NT2/D1 (cell line): ENCODE measurements at regions not wholly inside any gene's neighbourhood (a gene's known extent, or its start where the extent isn't known, plus 50 kb on each side); places are given as distances from the start of the nearest gene placed in this dataset.

ENCODE experiments used
- SUZ12 ChIP-seq: IDR thresholded peaks from 2 replicates; pipeline ENCODE4 v1.6.1; 2011; ENCODE audit not compliant: insufficient read length, insufficient read depth; ENCODE audit errors: extremely low read depth
- YY1 ChIP-seq: IDR thresholded peaks from 2 replicates; pipeline ENCODE4 v1.6.1; 2011; ENCODE audit not compliant: insufficient read length, insufficient read depth

GRCh38 chr2:122061206-122061605 is 305.8 kb downstream of the TSN start:
- TF ChIP-seq YY1 (no peak), SUZ12 (no peak)
